Mesenchymal stem cell (in vitro differentiated cells and primary cell): ENCODE measurements at regions not wholly inside any gene's neighbourhood (a gene's known extent, or its start where the extent isn't known, plus 50 kb on each side); places are given as distances from the start of the nearest gene placed in this dataset.

Experiments
- DNase-seq: peaks from one replicate; pipeline ENCODE4 v3.0.0-alpha.2; 2013
- H2AFZ ChIP-seq: one replicate; pipeline ENCODE4 v1.6.1; 2013; ENCODE audit warnings: low read depth, mild to moderate bottlenecking, control low read depth, inconsistent platforms, low read length, moderate library complexity
- H2AK5ac ChIP-seq: 2 replicates; pipeline ENCODE4 v1.6.1; 2013; ENCODE audit warnings: low read length, moderate library complexity, mild to moderate bottlenecking, inconsistent platforms; ENCODE audit not compliant: severe bottlenecking
- H2BK120ac ChIP-seq: one replicate; pipeline ENCODE4 v1.6.1; 2013; ENCODE audit warnings: low read depth, mild to moderate bottlenecking, inconsistent platforms, low read length, moderate library complexity
- H2BK12ac ChIP-seq, 2 experiments: one replicate each; pipeline ENCODE4 v1.6.1; 2013; ENCODE audit warnings: inconsistent platforms in 2 of 2, low read length in 2 of 2, mild to moderate bottlenecking in 2 of 2, moderate library complexity in 2 of 2, control low read depth in 1 of 2
- H2BK15ac ChIP-seq: one replicate; pipeline ENCODE4 v1.6.1; 2013; ENCODE audit warnings: mild to moderate bottlenecking, low read depth, inconsistent platforms; ENCODE audit not compliant: poor library complexity, severe bottlenecking
- H2BK5ac ChIP-seq: 2 replicates; pipeline ENCODE4 v1.6.1; 2013; ENCODE audit warnings: low read depth, mild to moderate bottlenecking, low read length, control low read depth, inconsistent platforms; ENCODE audit not compliant: poor library complexity, severe bottlenecking
- H3K14ac ChIP-seq, 2 experiments: one replicate each; pipeline ENCODE4 v1.6.1; 2013; ENCODE audit warnings: inconsistent platforms in 2 of 2, low read length in 2 of 2, control low read depth in 1 of 2, mild to moderate bottlenecking in 1 of 2, moderate library complexity in 1 of 2
- H3K18ac ChIP-seq, 2 experiments: one replicate each; pipeline ENCODE4 v1.6.1; 2013; ENCODE audit warnings: inconsistent platforms in 2 of 2, low read length in 2 of 2, control low read depth in 1 of 2, low read depth in 1 of 2, mild to moderate bottlenecking in 1 of 2
- H3K23ac ChIP-seq, 2 experiments: one replicate each; pipeline ENCODE4 v1.6.1; 2013; ENCODE audit warnings: inconsistent platforms in 2 of 2, low read length in 2 of 2, mild to moderate bottlenecking in 2 of 2, moderate library complexity in 2 of 2, control low read depth in 1 of 2
- H3K27ac ChIP-seq: 2 replicates; pipeline ENCODE4 v1.5.1; 2013; ENCODE audit warnings: mild to moderate bottlenecking, moderate library complexity, low read length, control low read depth, inconsistent platforms; ENCODE audit not compliant: poor library complexity, severe bottlenecking
- H3K27me3 ChIP-seq, 2 experiments: 2 replicates each; pipeline versions ENCODE4 v1.6.1 to v1.7.0; 2013; ENCODE audit warnings: low read length in 2 of 2, mild to moderate bottlenecking in 2 of 2, moderate library complexity in 2 of 2, control low read depth in 1 of 2, inconsistent platforms in 1 of 2; ENCODE audit not compliant: control insufficient read depth in 1 of 2, insufficient read depth in 1 of 2
- H3K36me3 ChIP-seq, 2 experiments: 2 replicates each; pipeline versions ENCODE4 v1.6.1 to v1.7.0; 2013; ENCODE audit warnings: low read length in 2 of 2, control low read depth in 1 of 2, inconsistent platforms in 1 of 2, low read depth in 1 of 2, mild to moderate bottlenecking in 1 of 2; ENCODE audit not compliant: insufficient read depth in 2 of 2, control insufficient read depth in 1 of 2
- H3K4ac ChIP-seq, 2 experiments: one replicate each; pipeline ENCODE4 v1.6.1; 2013; ENCODE audit warnings: inconsistent platforms in 2 of 2, low read length in 2 of 2, mild to moderate bottlenecking in 2 of 2, moderate library complexity in 2 of 2, control low read depth in 1 of 2, low read depth in 1 of 2
- H3K4me1 ChIP-seq: 2 replicates; pipeline ENCODE4 v1.6.1; 2013; ENCODE audit warnings: low read depth, low read length, control low read depth; ENCODE audit not compliant: control insufficient read depth, insufficient read depth
- H3K4me2 ChIP-seq: 2 replicates; pipeline ENCODE4 v1.6.1; 2013; ENCODE audit warnings: low read length, mild to moderate bottlenecking, inconsistent platforms; ENCODE audit not compliant: poor library complexity, severe bottlenecking
- H3K4me3 ChIP-seq, 2 experiments: 2 replicates each; pipeline versions ENCODE4 v1.5.1 to v1.7.0; 2013; ENCODE audit warnings: low read length in 2 of 2, mild to moderate bottlenecking in 2 of 2, control low read depth in 1 of 2, low read depth in 1 of 2; ENCODE audit not compliant: insufficient read depth in 1 of 2
- H3K79me1 ChIP-seq: replicated peaks from 2 replicates; pipeline ENCODE4 v1.6.1; 2013; ENCODE audit warnings: mild to moderate bottlenecking, control low read depth, low read length, inconsistent platforms; ENCODE audit not compliant: poor library complexity, severe bottlenecking
- H3K9ac ChIP-seq: 2 replicates; pipeline ENCODE4 v1.7.0; 2013; ENCODE audit warnings: mild to moderate bottlenecking, low read length, moderate library complexity
- H3K9me3 ChIP-seq: 2 replicates; pipeline ENCODE4 v1.7.0; 2013; ENCODE audit warnings: mild to moderate bottlenecking, low read length; ENCODE audit not compliant: control insufficient read depth
- H4K8ac ChIP-seq: one replicate; pipeline ENCODE4 v1.6.1; 2013; ENCODE audit warnings: inconsistent platforms, mild to moderate bottlenecking, low read length, moderate library complexity
- H4K91ac ChIP-seq: one replicate; pipeline ENCODE4 v1.6.1; 2013; ENCODE audit warnings: mild to moderate bottlenecking, low read length, inconsistent platforms
- WGBS: methylation state at CpG from one replicate; pipeline ENCODE4 v1.1.7; 2013; ENCODE audit warnings: mixed read lengths; 5-methylcytosine and 5-hydroxymethylcytosine counted together

- WGBS: no CpG with 5 or more reads among the region's 3 CpGs
- H4K8ac ChIP-seq: no peak overlapping the region
Measured at GRCh38 chr22:47976219-47976618, 1213.8 kb downstream of the TBC1D22A start.

GRCh38 chr22:47967831-47968230, 1205.4 kb downstream of the TBC1D22A start:
- H2BK12ac ChIP-seq: no peak overlapping the region
- 74% methylated on average over 4 of the region's 4 CpGs for WGBS
- no peak for DNase-seq

More at GRCh38 chr22:47976219-47976618, 1213.8 kb downstream of the TBC1D22A start:
- H2BK12ac ChIP-seq: no peak overlapping the region
- H4K91ac ChIP-seq: no peak overlapping the region
- H2AFZ ChIP-seq: no peak overlapping the region
- no peak overlapping the region for H3K9ac ChIP-seq
- no peak overlapping the region for H3K4ac ChIP-seq
- H3K27me3 ChIP-seq: no peaks in the 10 kb centered on the region
- H3K4me2 ChIP-seq: no peak overlapping the region
- H3K23ac ChIP-seq: no peak overlapping the region
- H2AK5ac ChIP-seq: no peak overlapping the region
- H3K4me3 ChIP-seq: no peak overlapping the region
- H3K4me1 ChIP-seq: no peaks in the 10 kb centered on the region
- no peaks in the 10 kb centered on the region for H3K9me3 ChIP-seq
- H3K18ac ChIP-seq: no peak overlapping the region
- H3K79me1 ChIP-seq: no peaks in the 10 kb centered on the region
- no peaks in the 10 kb centered on the region for H3K36me3 ChIP-seq
- H2BK120ac ChIP-seq: no peak overlapping the region
- no peak overlapping the region for H2BK5ac ChIP-seq
- no peak overlapping the region for H3K14ac ChIP-seq
- H2BK15ac ChIP-seq: no peak overlapping the region
- no peak for DNase-seq
- no peak overlapping the region for H3K27ac ChIP-seq

GRCh38 chr22:47966316-47966715, 1203.9 kb downstream of the TBC1D22A start:
- no peak overlapping the region for H3K4ac ChIP-seq
- no peak overlapping the region for H4K8ac ChIP-seq
- no peaks in the 10 kb centered on the region for H3K36me3 ChIP-seq
- no peak overlapping the region for H2BK15ac ChIP-seq
- no peak overlapping the region for H2AFZ ChIP-seq
- no peak overlapping the region for H2BK120ac ChIP-seq
- H2AK5ac ChIP-seq: no peak overlapping the region
- no peak overlapping the region for H4K91ac ChIP-seq
- no peak overlapping the region for H3K23ac ChIP-seq
- H3K4me2 ChIP-seq: no peak overlapping the region
- no peak overlapping the region for H3K9ac ChIP-seq
- H3K4me3 ChIP-seq: no peak overlapping the region
- no peak overlapping the region for H2BK5ac ChIP-seq
- H3K27me3 ChIP-seq: no peaks in the 10 kb centered on the region
- no peak overlapping the region for H3K18ac ChIP-seq
- 78% methylated on average over 4 of the region's 6 CpGs for WGBS
- no peak for DNase-seq
- H3K79me1 ChIP-seq: no peaks in the 10 kb centered on the region
- no peaks in the 10 kb centered on the region for H3K4me1 ChIP-seq
- no peak overlapping the region for H2BK12ac ChIP-seq
- H3K14ac ChIP-seq: no peak overlapping the region
- H3K27ac ChIP-seq: no peak overlapping the region
- H3K9me3 ChIP-seq: peaks cover 11% of the 10 kb centered on the region

More at GRCh38 chr22:47967831-47968230, 1205.4 kb downstream of the TBC1D22A start:
- Histone ChIP-seq H3K4me2 (no peak overlapping the region), H3K23ac (no peak overlapping the region), H4K8ac (no peak overlapping the region), H3K18ac (no peak overlapping the region), H2BK15ac (no peak overlapping the region), H2BK5ac (no peak overlapping the region), H2BK120ac (no peak overlapping the region), H3K36me3 (no peaks in the 10 kb centered on the region), H2AFZ (no peak overlapping the region), H3K9ac (no peak overlapping the region), H2AK5ac (no peak overlapping the region), H3K4ac (no peak overlapping the region), H3K9me3 (peaks cover 8% of the 10 kb centered on the region), H3K27ac (no peak overlapping the region), H3K4me1 (no peaks in the 10 kb centered on the region), H3K14ac (no peak overlapping the region), H3K79me1 (no peaks in the 10 kb centered on the region), H3K4me3 (no peak overlapping the region), H3K27me3 (no peaks in the 10 kb centered on the region), H4K91ac (no peak overlapping the region)

- Histone ChIP-seq H3K9ac (no peak overlapping the region), H3K4me2 (no peak overlapping the region), H2BK120ac (no peak overlapping the region), H3K14ac (no peak overlapping the region), H3K4me1 (no peaks in the 10 kb centered on the region), H3K4me3 (no peak overlapping the region), H2BK5ac (no peak overlapping the region), H3K36me3 (no peaks in the 10 kb centered on the region), H4K8ac (no peak overlapping the region), H3K18ac (no peak overlapping the region), H4K91ac (no peak overlapping the region), H3K79me1 (no peaks in the 10 kb centered on the region), H3K23ac (no peak overlapping the region), H3K27me3 (no peaks in the 10 kb centered on the region), H2AFZ (no peak overlapping the region), H3K27ac (no peak overlapping the region), H2BK12ac (no peak overlapping the region), H2BK15ac (no peak overlapping the region), H2AK5ac (no peak overlapping the region), H3K4ac (no peak overlapping the region), H3K9me3 (peaks cover 13% of the 10 kb centered on the region)
- no peak for DNase-seq
- 73% methylated on average over 3 of the region's 3 CpGs for WGBS
Measured at GRCh38 chr22:47965896-47966295, 1203.4 kb downstream of the TBC1D22A start.
